KG1 (cell line): ENCODE measurements at regions not wholly inside any gene's neighbourhood (a gene's known extent, or its start where the extent isn't known, plus 50 kb on each side); places are given as distances from the start of the nearest gene placed in this dataset.
"Not testable (repeated sequence)": the region's sequence is repeated elsewhere in the genome, so short reads cannot be mapped to it uniquely, and the experiment has no call there.

Experiments used
- DNase-seq: peaks from one replicate; lab custom pipeline; 2025; lab: John Stamatoyannopoulos, UW

- no peak for DNase-seq
Observed at GRCh38 chr3:20246662-20247061, 60.7 kb upstream of the SGO1 start.

GRCh38 chr3:20245781-20246180 lies 59.8 kb upstream of the SGO1 start:
- DNase-seq: no peak

- no peak for DNase-seq
Observed at GRCh38 chr3:20240154-20240883, 54.3 kb upstream of the SGO1 start.

- not testable (repeated sequence) for DNase-seq
Observed at GRCh38 chr3:20238199-20238598, 52.2 kb upstream of the SGO1 start.

- DNase-seq: no peak
Observed at GRCh38 chr3:20236603-20237002, 50.6 kb upstream of the SGO1 start.
